OCI-LY3 (cell line): ENCODE measurements at regions not wholly inside any gene's neighbourhood (a gene's known extent, or its start where the extent isn't known, plus 50 kb on each side); places are given as distances from the start of the nearest gene placed in this dataset.

Experiments used
- EZH2phosphoT487 ChIP-seq: fragments of 200-600 bp; shearing (Covaris generic); IDR thresholded peaks from 2 replicates; pipeline ENCODE4 v1.6.1; 2018; ENCODE audit warnings: antibody characterized with exemption, mixed run types, low read depth
- TF ChIP-seq, protein P1 (sequence below): fragments of 200-600, 300-600 bp; sonication (generic); IDR thresholded peaks from 2 replicates; pipeline ENCODE4 v1.5.1; 2014; ENCODE audit warnings: antibody characterized with exemption, low read length, low read depth

DNA sequence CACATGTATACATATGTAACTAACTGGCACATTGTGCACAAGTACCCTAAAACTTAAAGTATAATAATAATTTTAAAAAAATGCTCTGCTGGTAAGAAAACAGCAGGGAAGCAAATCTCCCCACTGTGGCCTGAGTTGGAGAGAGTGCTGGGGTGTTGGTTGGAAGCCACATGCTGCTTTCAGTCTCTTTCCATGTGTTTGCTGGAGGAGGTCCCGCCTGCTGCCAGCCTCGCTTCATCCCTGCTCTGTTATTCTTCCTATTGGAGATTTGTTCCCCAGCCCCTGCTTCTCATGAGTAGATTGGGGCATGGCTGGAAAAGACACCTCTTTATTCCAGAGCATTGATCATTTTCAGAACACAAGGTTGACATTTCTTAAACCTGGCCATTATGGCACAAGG, 230.5 kb downstream of the FGF9 start:
- TF ChIP-seq, protein P1, sequence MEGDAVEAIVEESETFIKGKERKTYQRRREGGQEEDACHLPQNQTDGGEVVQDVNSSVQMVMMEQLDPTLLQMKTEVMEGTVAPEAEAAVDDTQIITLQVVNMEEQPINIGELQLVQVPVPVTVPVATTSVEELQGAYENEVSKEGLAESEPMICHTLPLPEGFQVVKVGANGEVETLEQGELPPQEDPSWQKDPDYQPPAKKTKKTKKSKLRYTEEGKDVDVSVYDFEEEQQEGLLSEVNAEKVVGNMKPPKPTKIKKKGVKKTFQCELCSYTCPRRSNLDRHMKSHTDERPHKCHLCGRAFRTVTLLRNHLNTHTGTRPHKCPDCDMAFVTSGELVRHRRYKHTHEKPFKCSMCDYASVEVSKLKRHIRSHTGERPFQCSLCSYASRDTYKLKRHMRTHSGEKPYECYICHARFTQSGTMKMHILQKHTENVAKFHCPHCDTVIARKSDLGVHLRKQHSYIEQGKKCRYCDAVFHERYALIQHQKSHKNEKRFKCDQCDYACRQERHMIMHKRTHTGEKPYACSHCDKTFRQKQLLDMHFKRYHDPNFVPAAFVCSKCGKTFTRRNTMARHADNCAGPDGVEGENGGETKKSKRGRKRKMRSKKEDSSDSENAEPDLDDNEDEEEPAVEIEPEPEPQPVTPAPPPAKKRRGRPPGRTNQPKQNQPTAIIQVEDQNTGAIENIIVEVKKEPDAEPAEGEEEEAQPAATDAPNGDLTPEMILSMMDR: no peak
- TF ChIP-seq EZH2phosphoT487: no peak
